OCI-LY3 (cell line): ENCODE measurements at regions not wholly inside any gene's neighbourhood (a gene's known extent, or its start where the extent isn't known, plus 50 kb on each side); places are given as distances from the start of the nearest gene placed in this dataset.

Experiments used
- CTCF ChIP-seq: fragments of 200-600, 300-600 bp; sonication (generic); IDR thresholded peaks from 2 replicates; pipeline ENCODE4 v1.5.1; 2014; ENCODE audit warnings: antibody characterized with exemption, low read length, low read depth
- EZH2phosphoT487 ChIP-seq: fragments of 200-600 bp; shearing (Covaris generic); IDR thresholded peaks from 2 replicates; pipeline ENCODE4 v1.6.1; 2018; ENCODE audit warnings: antibody characterized with exemption, mixed run types, low read depth

GRCh38 chr6:90375681-90376439, 79.2 kb upstream of the BACH2 start:
- TF ChIP-seq CTCF (no peak), EZH2phosphoT487 (no peak)
